Ascending aorta (tissue), 2 donors: ENCODE measurements at regions not wholly inside any gene's neighbourhood (a gene's known extent, or its start where the extent isn't known, plus 50 kb on each side); places are given as distances from the start of the nearest gene placed in this dataset.

ENCODE experiments used
- DNase-seq, 2 donors: peaks; one replicate each; pipeline ENCODE4 v3.0.0-alpha.2; 2019; ENCODE audit warnings: low spot score in 2 of 2
- H3K27ac ChIP-seq, 2 donors: fragments of 200-600 bp; sonication (generic); one replicate each; pipeline ENCODE4 v1.5.1; 2016 to 2017; ENCODE audit warnings: mild to moderate bottlenecking in 1 of 2
- H3K27me3 ChIP-seq: fragments of 200-600 bp; sonication (generic); one replicate; pipeline ENCODE4 v1.5.1; 2017
- H3K36me3 ChIP-seq, 2 donors: fragments of 200-600 bp; sonication (generic); one replicate each; pipeline ENCODE4 v1.5.1; 2016
- H3K4me1 ChIP-seq, 2 donors: fragments of 200-600 bp; sonication (generic); one replicate each; pipeline ENCODE4 v1.5.1; 2016 to 2017; ENCODE audit warnings: mild to moderate bottlenecking in 1 of 2
- H3K4me3 ChIP-seq, 2 donors: fragments of 200-600 bp; sonication (generic); one replicate each; pipeline ENCODE4 v1.5.1; 2016 to 2017; ENCODE audit warnings: mild to moderate bottlenecking in 1 of 2
- H3K9me3 ChIP-seq, 2 donors: fragments of 200-600 bp; sonication (generic); one replicate each; pipeline ENCODE4 v1.5.1; 2016
- intact Hi-C: fragments of 100-400 bp; cut with DNase I; formaldehyde crosslinking; loops from one replicate; pipeline ENCODE4 v1.15.1; 2023
- TF ChIP-seq, protein P1 (sequence below), 3 experiments: fragments of 200-600 bp in 2 of 3; fragments of 450-650 bp in 1 of 3; sonication (generic) in 2 of 3; IDR thresholded peaks; one replicate each; pipeline ENCODE4 v1.5.1; 2016 to 2019; ENCODE audit warnings: antibody characterized with exemption in 3 of 3, mild to moderate bottlenecking in 1 of 3, moderate library complexity in 1 of 3

DNA sequence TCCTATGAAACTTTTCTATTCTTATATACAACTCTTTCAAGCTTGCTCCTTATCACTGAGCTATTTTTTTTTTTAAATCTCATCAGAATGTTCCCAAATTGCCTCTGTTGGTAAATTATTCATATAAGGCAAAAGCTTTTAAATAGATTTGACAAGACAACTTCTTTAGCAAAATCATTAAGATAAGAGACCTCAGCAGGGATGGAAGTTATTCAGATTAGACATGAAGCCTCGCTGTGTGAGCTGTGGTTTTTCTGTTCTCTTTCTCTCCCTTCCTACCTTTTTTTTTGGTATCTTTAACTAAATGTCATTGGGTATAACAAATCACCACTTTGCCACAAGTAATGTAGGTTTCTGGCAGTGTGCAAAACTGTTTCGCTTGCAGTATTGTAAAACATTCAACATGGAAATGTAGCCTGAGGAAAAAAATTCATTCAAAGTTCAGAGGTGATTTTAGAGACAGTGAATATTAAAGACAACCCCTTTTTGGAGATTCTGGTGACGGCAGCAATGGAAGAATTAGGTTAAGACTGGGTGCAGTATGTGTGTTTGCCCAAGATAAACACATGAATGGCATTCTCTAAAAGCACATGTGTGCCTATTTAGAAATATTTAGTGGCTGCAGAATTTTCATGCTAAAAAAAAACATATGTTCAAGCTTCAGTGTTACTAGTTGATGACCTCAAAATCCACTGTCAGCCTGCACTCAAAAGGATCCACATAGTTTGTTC lies 467.1 kb downstream of the ZNF608 start:
- H3K9me3 ChIP-seq = no peaks in the 10 kb centered on the region
- H3K4me3 ChIP-seq = no peak overlapping the region
- no peaks in the 10 kb centered on the region for H3K4me1 ChIP-seq
- TF ChIP-seq, protein P1, sequence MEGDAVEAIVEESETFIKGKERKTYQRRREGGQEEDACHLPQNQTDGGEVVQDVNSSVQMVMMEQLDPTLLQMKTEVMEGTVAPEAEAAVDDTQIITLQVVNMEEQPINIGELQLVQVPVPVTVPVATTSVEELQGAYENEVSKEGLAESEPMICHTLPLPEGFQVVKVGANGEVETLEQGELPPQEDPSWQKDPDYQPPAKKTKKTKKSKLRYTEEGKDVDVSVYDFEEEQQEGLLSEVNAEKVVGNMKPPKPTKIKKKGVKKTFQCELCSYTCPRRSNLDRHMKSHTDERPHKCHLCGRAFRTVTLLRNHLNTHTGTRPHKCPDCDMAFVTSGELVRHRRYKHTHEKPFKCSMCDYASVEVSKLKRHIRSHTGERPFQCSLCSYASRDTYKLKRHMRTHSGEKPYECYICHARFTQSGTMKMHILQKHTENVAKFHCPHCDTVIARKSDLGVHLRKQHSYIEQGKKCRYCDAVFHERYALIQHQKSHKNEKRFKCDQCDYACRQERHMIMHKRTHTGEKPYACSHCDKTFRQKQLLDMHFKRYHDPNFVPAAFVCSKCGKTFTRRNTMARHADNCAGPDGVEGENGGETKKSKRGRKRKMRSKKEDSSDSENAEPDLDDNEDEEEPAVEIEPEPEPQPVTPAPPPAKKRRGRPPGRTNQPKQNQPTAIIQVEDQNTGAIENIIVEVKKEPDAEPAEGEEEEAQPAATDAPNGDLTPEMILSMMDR (IDR thresholded peaks at IDR 0.05) = no peak
- intact Hi-C loops = no loop called here
- H3K36me3 ChIP-seq = no peaks in the 10 kb centered on the region
- no peaks in the 10 kb centered on the region for H3K27me3 ChIP-seq
- H3K27ac ChIP-seq = no peak overlapping the region
- DNase-seq = no peak

DNA sequence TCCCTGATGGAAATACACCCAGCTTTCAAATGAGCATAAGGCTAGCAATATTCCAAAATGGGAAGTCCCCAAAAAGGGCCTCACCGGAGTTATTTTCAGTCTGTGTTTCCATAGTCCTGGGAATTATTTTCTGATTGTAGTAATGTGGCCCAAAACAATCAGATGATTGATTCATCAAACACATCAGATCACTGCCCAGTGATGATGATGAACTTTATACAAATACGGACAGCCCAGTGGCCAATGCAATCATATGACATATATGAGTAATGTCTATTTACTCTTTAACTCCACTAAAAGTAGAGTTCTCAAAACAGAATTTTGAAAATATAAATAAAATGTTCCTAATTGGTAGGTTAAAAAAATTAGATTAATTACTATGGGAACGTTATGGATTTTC lies 467.8 kb downstream of the ZNF608 start:
- intact Hi-C loops = no loop called here
- TF ChIP-seq, protein P1 (IDR thresholded peaks at IDR 0.05) = no peak
- no peaks in the 10 kb centered on the region for H3K36me3 ChIP-seq

DNA sequence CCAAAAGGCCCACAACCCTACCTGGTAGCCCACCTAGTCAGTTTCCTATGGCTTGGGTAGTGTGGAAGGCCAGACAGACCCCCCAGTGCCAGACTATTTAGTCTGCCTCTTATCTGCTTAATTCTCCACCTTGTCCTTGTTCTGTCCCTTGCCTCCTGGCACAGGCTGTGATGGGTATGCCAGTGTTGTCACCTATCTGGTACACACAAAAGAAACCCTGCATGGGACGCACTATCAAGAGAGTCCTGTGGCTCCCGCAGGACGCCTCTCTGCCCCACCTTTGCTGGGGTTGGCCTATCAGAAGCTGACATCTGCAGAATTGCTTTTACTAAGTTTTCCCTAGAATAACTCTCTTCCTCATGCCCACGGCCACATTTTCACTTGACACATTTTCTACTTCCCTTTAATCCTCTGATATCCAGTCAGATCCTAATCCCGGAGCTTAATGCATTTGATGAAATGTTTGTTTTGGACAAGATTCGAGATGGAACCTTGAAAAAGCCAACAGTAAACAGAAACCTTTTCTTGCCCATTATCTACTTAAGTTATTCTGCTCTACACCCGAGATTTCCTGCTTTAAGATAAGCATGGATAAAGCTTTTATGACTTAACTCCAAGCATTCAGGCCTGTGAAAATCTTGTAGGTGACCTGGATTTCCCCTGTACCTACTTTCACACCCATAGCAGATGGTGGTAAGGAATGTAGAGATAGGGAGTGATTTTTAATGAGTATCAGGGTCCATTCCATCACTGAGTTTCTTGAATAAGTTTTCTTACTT lies 468.5 kb downstream of the ZNF608 start:
- H3K4me1 ChIP-seq = no peaks in the 10 kb centered on the region
- DNase-seq = no peak
- H3K27ac ChIP-seq = no peak overlapping the region
- H3K4me3 ChIP-seq = no peak overlapping the region
- intact Hi-C loops = no loop called here
- no peaks in the 10 kb centered on the region for H3K36me3 ChIP-seq
- no peaks in the 10 kb centered on the region for H3K27me3 ChIP-seq
- H3K9me3 ChIP-seq = no peaks in the 10 kb centered on the region
- TF ChIP-seq, protein P1 (IDR thresholded peaks at IDR 0.05) = no peak

More for the DNA sequence above, 467.8 kb downstream of the ZNF608 start:
- Histone ChIP-seq H3K27ac (no peak overlapping the region), H3K4me1 (no peaks in the 10 kb centered on the region), H3K4me3 (no peak overlapping the region), H3K9me3 (no peaks in the 10 kb centered on the region), H3K27me3 (no peaks in the 10 kb centered on the region)
- DNase-seq = no peak

DNA sequence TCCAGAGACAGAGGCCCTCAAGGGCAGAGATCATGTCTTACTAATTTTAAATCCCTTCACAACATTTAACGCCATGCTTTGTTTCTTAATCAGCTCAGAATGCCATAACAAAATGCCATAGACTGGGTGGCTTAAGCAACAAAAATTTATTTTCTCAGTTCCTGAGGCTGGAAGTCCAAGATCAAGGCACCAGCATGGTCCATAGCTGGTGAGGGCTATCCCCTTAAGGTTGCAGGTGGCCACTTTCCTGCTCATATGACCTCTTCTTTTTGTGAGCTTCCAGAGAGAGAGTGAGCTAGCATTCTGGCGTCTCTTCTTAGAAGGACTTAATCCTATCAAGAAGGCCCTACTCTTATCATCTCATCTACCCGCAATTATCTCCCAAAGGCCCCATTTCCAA lies 470.3 kb downstream of the ZNF608 start:
- TF ChIP-seq, protein P1 (IDR thresholded peaks at IDR 0.05) = no peak
- no peak for DNase-seq
- H3K9me3 ChIP-seq = no peaks in the 10 kb centered on the region
- H3K27ac ChIP-seq = no peak overlapping the region
- no peaks in the 10 kb centered on the region for H3K27me3 ChIP-seq
- intact Hi-C loops = no loop called here
- H3K4me1 ChIP-seq = no peaks in the 10 kb centered on the region
- H3K4me3 ChIP-seq = no peak overlapping the region
- no peaks in the 10 kb centered on the region for H3K36me3 ChIP-seq

DNA sequence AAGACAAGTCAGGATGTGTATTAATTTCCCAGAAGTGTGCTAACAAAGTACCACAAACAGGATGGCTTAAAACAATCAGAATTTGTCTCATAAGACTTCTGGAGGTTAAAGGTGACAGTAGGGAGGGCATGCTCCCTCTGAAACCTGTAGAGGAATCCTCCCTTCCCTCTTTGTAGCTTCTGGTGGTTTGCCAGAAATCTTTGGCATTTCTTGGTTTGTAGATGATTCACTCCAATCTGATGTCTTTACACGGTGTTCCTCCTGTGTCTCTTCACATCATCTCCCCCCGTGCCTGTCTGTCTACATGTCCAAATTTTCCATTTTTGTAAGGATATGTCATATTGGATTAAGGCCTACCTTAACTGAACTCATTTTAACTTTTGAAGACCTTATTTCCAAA lies 471.5 kb downstream of the ZNF608 start:
- no peak overlapping the region for H3K27ac ChIP-seq
- no peak for DNase-seq
- H3K9me3 ChIP-seq = no peaks in the 10 kb centered on the region
- H3K4me1 ChIP-seq = no peaks in the 10 kb centered on the region
- TF ChIP-seq, protein P1 (IDR thresholded peaks at IDR 0.05) = no peak
- no peak overlapping the region for H3K4me3 ChIP-seq
- intact Hi-C loops = no loop called here
- H3K27me3 ChIP-seq = no peaks in the 10 kb centered on the region
- H3K36me3 ChIP-seq = no peaks in the 10 kb centered on the region
